ENCODE measurements at regions not wholly inside any gene's neighbourhood (a gene's known extent, or its start where the extent isn't known, plus 50 kb on each side); places are given as distances from the start of the nearest gene placed in this dataset.

- Histone ChIP-seq H3K4me1 (no peaks in the 10 kb centered on the region), H3K27ac (no peak overlapping the region)
- DNase-seq = no peak
Observed at GRCh38 chr6:23952245-23952644, 173.8 kb upstream of the NRSN1 start.

GRCh38 chr6:23953976-23954375 is 172.0 kb upstream of the NRSN1 start:
- no peaks in the 10 kb centered on the region for H3K4me1 ChIP-seq
- H3K27ac ChIP-seq = no peak overlapping the region
- no peaks in the 10 kb centered on the region for H3K36me3 ChIP-seq
- DNase-seq = no peak
- no peaks in the 10 kb centered on the region for H3K9me3 ChIP-seq (replicated peaks)
- H3K4me3 ChIP-seq = no peak overlapping the region
- H3K27me3 ChIP-seq = no peaks in the 10 kb centered on the region

More at GRCh38 chr6:23952245-23952644, 173.8 kb upstream of the NRSN1 start:
- Histone ChIP-seq H3K27me3 (no peaks in the 10 kb centered on the region), H3K4me3 (no peak overlapping the region), H3K9me3 (replicated peaks) (no peaks in the 10 kb centered on the region), H3K36me3 (no peaks in the 10 kb centered on the region)

- H3K27me3 ChIP-seq = no peaks in the 10 kb centered on the region
Observed at GRCh38 chr6:23957017-23957416, 169.0 kb upstream of the NRSN1 start.

GRCh38 chr6:23964865-23965264 is 161.2 kb upstream of the NRSN1 start:
- Histone ChIP-seq H3K27me3 (no peaks in the 10 kb centered on the region), H3K4me3 (no peak overlapping the region), H3K4me1 (no peaks in the 10 kb centered on the region), H3K9me3 (replicated peaks) (no peaks in the 10 kb centered on the region), H3K27ac (no peak overlapping the region), H3K36me3 (no peaks in the 10 kb centered on the region)
- no peak for DNase-seq

More at GRCh38 chr6:23957017-23957416, 169.0 kb upstream of the NRSN1 start:
- Histone ChIP-seq H3K36me3 (no peaks in the 10 kb centered on the region), H3K9me3 (replicated peaks) (no peaks in the 10 kb centered on the region), H3K27ac (no peak overlapping the region), H3K4me1 (no peaks in the 10 kb centered on the region), H3K4me3 (no peak overlapping the region)
- no peak for DNase-seq

- H3K27me3 ChIP-seq = no peaks in the 10 kb centered on the region
- no peaks in the 10 kb centered on the region for H3K36me3 ChIP-seq
- H3K4me3 ChIP-seq = no peak overlapping the region
- no peaks in the 10 kb centered on the region for H3K9me3 ChIP-seq (replicated peaks)
- H3K4me1 ChIP-seq = no peaks in the 10 kb centered on the region
- no peak overlapping the region for H3K27ac ChIP-seq
- DNase-seq = no peak
Observed at GRCh38 chr6:23969344-23969743, 156.7 kb upstream of the NRSN1 start.

GRCh38 chr6:23977706-23978105 is 148.3 kb upstream of the NRSN1 start:
- Histone ChIP-seq H3K27me3 (no peaks in the 10 kb centered on the region), H3K27ac (no peak overlapping the region), H3K4me1 (no peaks in the 10 kb centered on the region), H3K4me3 (no peak overlapping the region), H3K36me3 (no peaks in the 10 kb centered on the region), H3K9me3 (replicated peaks) (no peaks in the 10 kb centered on the region)
- no peak for DNase-seq

- DNase-seq = no peak
- Histone ChIP-seq H3K9me3 (replicated peaks) (no peaks in the 10 kb centered on the region), H3K4me1 (no peaks in the 10 kb centered on the region), H3K4me3 (no peak overlapping the region), H3K27me3 (no peaks in the 10 kb centered on the region), H3K36me3 (no peaks in the 10 kb centered on the region), H3K27ac (no peak overlapping the region)
Observed at GRCh38 chr6:23980965-23981364, 145.1 kb upstream of the NRSN1 start.

GRCh38 chr6:23981923-23982322 is 144.1 kb upstream of the NRSN1 start:
- Histone ChIP-seq H3K27ac (no peak overlapping the region), H3K4me1 (no peaks in the 10 kb centered on the region), H3K4me3 (no peak overlapping the region), H3K36me3 (no peaks in the 10 kb centered on the region), H3K27me3 (no peaks in the 10 kb centered on the region), H3K9me3 (replicated peaks) (no peaks in the 10 kb centered on the region)
- no peak for DNase-seq

- DNase-seq = no peak
- Histone ChIP-seq H3K9me3 (replicated peaks) (no peaks in the 10 kb centered on the region), H3K4me3 (no peak overlapping the region), H3K4me1 (no peaks in the 10 kb centered on the region), H3K36me3 (no peaks in the 10 kb centered on the region), H3K27me3 (no peaks in the 10 kb centered on the region), H3K27ac (no peak overlapping the region)
Observed at GRCh38 chr6:23983735-23984134, 142.3 kb upstream of the NRSN1 start.

- no peak overlapping the region for H3K27ac ChIP-seq
- no peaks in the 10 kb centered on the region for H3K4me1 ChIP-seq
- no peaks in the 10 kb centered on the region for H3K36me3 ChIP-seq
- DNase-seq = no peak
- no peak overlapping the region for H3K4me3 ChIP-seq
- H3K9me3 ChIP-seq (replicated peaks) = no peaks in the 10 kb centered on the region
- no peaks in the 10 kb centered on the region for H3K27me3 ChIP-seq
Observed at GRCh38 chr6:23985015-23985414, 141.0 kb upstream of the NRSN1 start.

- Histone ChIP-seq H3K9me3 (replicated peaks) (no peaks in the 10 kb centered on the region), H3K27me3 (no peaks in the 10 kb centered on the region), H3K4me1 (no peaks in the 10 kb centered on the region), H3K36me3 (no peaks in the 10 kb centered on the region), H3K27ac (no peak overlapping the region), H3K4me3 (no peak overlapping the region)
- DNase-seq = no peak
Observed at GRCh38 chr6:23989885-23990533, 136.0 kb upstream of the NRSN1 start.

GRCh38 chr6:23994013-23994412 is 132.0 kb upstream of the NRSN1 start:
- no peaks in the 10 kb centered on the region for H3K9me3 ChIP-seq (replicated peaks)
- H3K4me1 ChIP-seq = no peaks in the 10 kb centered on the region
- no peak overlapping the region for H3K4me3 ChIP-seq
- no peaks in the 10 kb centered on the region for H3K36me3 ChIP-seq
- no peak overlapping the region for H3K27ac ChIP-seq
- no peak for DNase-seq
- H3K27me3 ChIP-seq = no peaks in the 10 kb centered on the region

GRCh38 chr6:24004062-24004461 is 122.0 kb upstream of the NRSN1 start:
- no peak overlapping the region for H3K27ac ChIP-seq
- H3K36me3 ChIP-seq = no peaks in the 10 kb centered on the region
- no peaks in the 10 kb centered on the region for H3K27me3 ChIP-seq
- DNase-seq = no peak
- H3K9me3 ChIP-seq (replicated peaks) = no peaks in the 10 kb centered on the region
- no peaks in the 10 kb centered on the region for H3K4me1 ChIP-seq
- H3K4me3 ChIP-seq = no peak overlapping the region

GRCh38 chr6:24004659-24005058 is 121.4 kb upstream of the NRSN1 start:
- Histone ChIP-seq H3K4me3 (no peak overlapping the region), H3K27ac (no peak overlapping the region), H3K9me3 (replicated peaks) (no peaks in the 10 kb centered on the region), H3K27me3 (no peaks in the 10 kb centered on the region), H3K36me3 (no peaks in the 10 kb centered on the region), H3K4me1 (no peaks in the 10 kb centered on the region)
- DNase-seq = no peak

GRCh38 chr6:24006254-24006653 is 119.8 kb upstream of the NRSN1 start:
- Histone ChIP-seq H3K4me1 (no peaks in the 10 kb centered on the region), H3K27ac (no peak overlapping the region), H3K4me3 (no peak overlapping the region), H3K9me3 (replicated peaks) (no peaks in the 10 kb centered on the region), H3K27me3 (no peaks in the 10 kb centered on the region), H3K36me3 (no peaks in the 10 kb centered on the region)
- DNase-seq = no peak

- H3K27me3 ChIP-seq = no peaks in the 10 kb centered on the region
- no peaks in the 10 kb centered on the region for H3K9me3 ChIP-seq (replicated peaks)
- H3K27ac ChIP-seq = no peak overlapping the region
- H3K4me3 ChIP-seq = no peak overlapping the region
- DNase-seq = no peak
- no peaks in the 10 kb centered on the region for H3K4me1 ChIP-seq
- no peaks in the 10 kb centered on the region for H3K36me3 ChIP-seq
Observed at GRCh38 chr6:24009319-24009718, 116.7 kb upstream of the NRSN1 start.
